DOHH2 (cell line): ENCODE measurements at regions not wholly inside any gene's neighbourhood (a gene's known extent, or its start where the extent isn't known, plus 50 kb on each side); places are given as distances from the start of the nearest gene placed in this dataset.

Experiments used
- EZH2phosphoT487 ChIP-seq: fragments of 200-600 bp; sonication (generic); IDR thresholded peaks from 2 replicates; pipeline ENCODE4 v1.6.1; 2017; ENCODE audit warnings: borderline replicate concordance, mild to moderate bottlenecking, antibody characterized with exemption, low read length, moderate library complexity, mixed read lengths
- TF ChIP-seq, protein P1 (sequence below): fragments of 200-600 bp; sonication (generic); IDR thresholded peaks from one replicate; pipeline ENCODE4 v1.5.1; 2014; ENCODE audit warnings: antibody characterized with exemption, mild to moderate bottlenecking, low read depth, low read length; ENCODE audit not compliant: poor library complexity, severe bottlenecking

- TF ChIP-seq, protein P1, sequence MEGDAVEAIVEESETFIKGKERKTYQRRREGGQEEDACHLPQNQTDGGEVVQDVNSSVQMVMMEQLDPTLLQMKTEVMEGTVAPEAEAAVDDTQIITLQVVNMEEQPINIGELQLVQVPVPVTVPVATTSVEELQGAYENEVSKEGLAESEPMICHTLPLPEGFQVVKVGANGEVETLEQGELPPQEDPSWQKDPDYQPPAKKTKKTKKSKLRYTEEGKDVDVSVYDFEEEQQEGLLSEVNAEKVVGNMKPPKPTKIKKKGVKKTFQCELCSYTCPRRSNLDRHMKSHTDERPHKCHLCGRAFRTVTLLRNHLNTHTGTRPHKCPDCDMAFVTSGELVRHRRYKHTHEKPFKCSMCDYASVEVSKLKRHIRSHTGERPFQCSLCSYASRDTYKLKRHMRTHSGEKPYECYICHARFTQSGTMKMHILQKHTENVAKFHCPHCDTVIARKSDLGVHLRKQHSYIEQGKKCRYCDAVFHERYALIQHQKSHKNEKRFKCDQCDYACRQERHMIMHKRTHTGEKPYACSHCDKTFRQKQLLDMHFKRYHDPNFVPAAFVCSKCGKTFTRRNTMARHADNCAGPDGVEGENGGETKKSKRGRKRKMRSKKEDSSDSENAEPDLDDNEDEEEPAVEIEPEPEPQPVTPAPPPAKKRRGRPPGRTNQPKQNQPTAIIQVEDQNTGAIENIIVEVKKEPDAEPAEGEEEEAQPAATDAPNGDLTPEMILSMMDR: no peak
- no peak for TF ChIP-seq EZH2phosphoT487
Observed at GRCh38 chr4:112896609-112897190, 152.8 kb upstream of the ANK2 start.
